Lung (tissue), 11 donors: ENCODE measurements at regions not wholly inside any gene's neighbourhood (a gene's known extent, or its start where the extent isn't known, plus 50 kb on each side); places are given as distances from the start of the nearest gene placed in this dataset.

Source experiments
- ATAC-seq: fragments of 200-7000 bp; cut with Tn5 transposase; one replicate; pipeline ENCODE4 v1.9.1; 2020; ENCODE audit warnings: moderate number of reproducible peaks; ENCODE audit not compliant: insufficient read depth, low FRiP score
- DNase-seq, 3 donors: peaks; one replicate each; pipeline ENCODE4 v3.0.0-alpha.2; 2013 to 2017
- H3K27ac ChIP-seq, 2 donors: one replicate each; pipeline ENCODE4 v1.5.1; 2013; ENCODE audit warnings: mild to moderate bottlenecking in 2 of 2, moderate library complexity in 2 of 2, control low read depth in 1 of 2, inconsistent platforms in 1 of 2, low read depth in 1 of 2, low read length in 1 of 2
- H3K27me3 ChIP-seq, 3 donors: one replicate each; pipeline ENCODE4 v1.5.1; 2013; ENCODE audit warnings: low read length in 2 of 3; ENCODE audit not compliant: control insufficient read depth in 3 of 3, insufficient read depth in 3 of 3
- H3K36me3 ChIP-seq, 4 donors: one replicate each; pipeline ENCODE4 v1.5.1; 2013; ENCODE audit warnings: low read length in 4 of 4, mild to moderate bottlenecking in 1 of 4, moderate library complexity in 1 of 4; ENCODE audit not compliant: control insufficient read depth in 4 of 4, insufficient read depth in 4 of 4
- H3K4me1 ChIP-seq, 5 donors: one replicate each; pipeline ENCODE4 v1.5.1; 2013; ENCODE audit warnings: low read length in 5 of 5, mild to moderate bottlenecking in 2 of 5, moderate library complexity in 1 of 5; ENCODE audit not compliant: control insufficient read depth in 5 of 5, insufficient read depth in 5 of 5
- H3K4me3 ChIP-seq: one replicate; pipeline ENCODE4 v1.5.1; 2013; ENCODE audit warnings: mild to moderate bottlenecking, control low read depth, moderate library complexity
- H3K9ac ChIP-seq, 2 donors: one replicate each; pipeline ENCODE4 v1.5.1; 2013; ENCODE audit warnings: low read length in 2 of 2, control low read depth in 1 of 2; ENCODE audit not compliant: insufficient read depth in 1 of 2
- H3K9me3 ChIP-seq, 4 donors: one replicate each; pipeline ENCODE4 v1.5.1; 2013; ENCODE audit warnings: low read length in 3 of 4, mild to moderate bottlenecking in 1 of 4, moderate library complexity in 1 of 4; ENCODE audit not compliant: control insufficient read depth in 4 of 4, insufficient read depth in 3 of 4
- WGBS, 2 donors: extraction: QIAGEN DNeasy Blood & Tissue Kit; methylation state at CpG; one replicate each; pipeline ENCODE4 v1.1.7; 2013; 5-methylcytosine and 5-hydroxymethylcytosine counted together
- TF ChIP-seq, protein P1 (sequence below): IDR thresholded peaks from 2 replicates; pipeline ENCODE4 v1.5.1; 2012; ENCODE audit warnings: mild to moderate bottlenecking; ENCODE audit errors: control extremely low read depth, extremely low read depth
- donor health status: control.
- donor health status: control.
- donor health status: Bipolar disorder and iron deficiency.
- donor health status: healthy.
- donor health status: DM: yes; HTN: yes; CAD: no.

- H3K27ac ChIP-seq = no peak overlapping the region
- no peaks in the 10 kb centered on the region for H3K27me3 ChIP-seq
- H3K9ac ChIP-seq = no peak overlapping the region
- H3K4me3 ChIP-seq = no peak overlapping the region
- H3K9me3 ChIP-seq = no peaks in the 10 kb centered on the region
- ATAC-seq (no peak), DNase-seq (no peak)
- no peaks in the 10 kb centered on the region for H3K4me1 ChIP-seq
- TF ChIP-seq, protein P1, sequence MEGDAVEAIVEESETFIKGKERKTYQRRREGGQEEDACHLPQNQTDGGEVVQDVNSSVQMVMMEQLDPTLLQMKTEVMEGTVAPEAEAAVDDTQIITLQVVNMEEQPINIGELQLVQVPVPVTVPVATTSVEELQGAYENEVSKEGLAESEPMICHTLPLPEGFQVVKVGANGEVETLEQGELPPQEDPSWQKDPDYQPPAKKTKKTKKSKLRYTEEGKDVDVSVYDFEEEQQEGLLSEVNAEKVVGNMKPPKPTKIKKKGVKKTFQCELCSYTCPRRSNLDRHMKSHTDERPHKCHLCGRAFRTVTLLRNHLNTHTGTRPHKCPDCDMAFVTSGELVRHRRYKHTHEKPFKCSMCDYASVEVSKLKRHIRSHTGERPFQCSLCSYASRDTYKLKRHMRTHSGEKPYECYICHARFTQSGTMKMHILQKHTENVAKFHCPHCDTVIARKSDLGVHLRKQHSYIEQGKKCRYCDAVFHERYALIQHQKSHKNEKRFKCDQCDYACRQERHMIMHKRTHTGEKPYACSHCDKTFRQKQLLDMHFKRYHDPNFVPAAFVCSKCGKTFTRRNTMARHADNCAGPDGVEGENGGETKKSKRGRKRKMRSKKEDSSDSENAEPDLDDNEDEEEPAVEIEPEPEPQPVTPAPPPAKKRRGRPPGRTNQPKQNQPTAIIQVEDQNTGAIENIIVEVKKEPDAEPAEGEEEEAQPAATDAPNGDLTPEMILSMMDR = no peak
- WGBS, 2 donors = 72 to 81% methylated on average over 2 of the region's 2 CpGs
- no peaks in the 10 kb centered on the region for H3K36me3 ChIP-seq
Measured at GRCh38 chr20:16842486-16843120, 94.4 kb downstream of the OTOR start.

GRCh38 chr20:16844406-16844805 is 96.2 kb downstream of the OTOR start:
- ATAC-seq (no peak), DNase-seq (no peak)
- Histone ChIP-seq H3K4me3 (no peak overlapping the region), H3K27ac (no peak overlapping the region), H3K36me3 (no peaks in the 10 kb centered on the region), H3K9ac (no peak overlapping the region), H3K9me3 (no peaks in the 10 kb centered on the region), H3K27me3 (no peaks in the 10 kb centered on the region), H3K4me1 (no peaks in the 10 kb centered on the region)
- TF ChIP-seq, protein P1 = no peak
- WGBS, 2 donors = 82 to 94% methylated on average over 1 of the region's 1 CpG

DNA sequence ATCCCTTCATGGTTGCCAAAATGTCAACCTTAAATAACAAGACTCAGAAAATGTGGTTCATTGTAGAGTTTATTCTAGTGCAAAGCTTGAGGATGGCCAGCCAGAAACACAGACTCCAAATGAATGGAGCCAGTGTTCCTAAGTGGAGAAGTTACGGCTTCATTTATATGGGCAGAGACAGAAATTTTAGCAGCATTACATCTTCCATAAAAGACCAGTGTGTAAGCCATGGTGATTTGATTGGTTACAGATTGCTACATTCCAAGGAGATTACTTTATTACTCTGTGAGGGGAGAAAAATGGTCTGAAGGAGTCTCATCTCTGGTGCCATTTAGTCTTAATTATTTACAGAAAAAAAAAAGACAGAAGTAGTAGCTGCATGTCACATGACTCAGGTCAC is 97.8 kb downstream of the OTOR start:
- DNase-seq = no peak

More for the DNA sequence above, 97.8 kb downstream of the OTOR start:
- Histone ChIP-seq H3K36me3 (no peaks in the 10 kb centered on the region), H3K27ac (no peak overlapping the region), H3K9ac (no peak overlapping the region), H3K9me3 (no peaks in the 10 kb centered on the region), H3K27me3 (no peaks in the 10 kb centered on the region), H3K4me1 (no peaks in the 10 kb centered on the region), H3K4me3 (no peak overlapping the region)
- TF ChIP-seq, protein P1 = no peak
- 94 to 100% methylated on average over 1 of the region's 1 CpG for WGBS, 2 donors
- no peak for ATAC-seq
